OCI-LY3 (cell line): ENCODE measurements at regions not wholly inside any gene's neighbourhood (a gene's known extent, or its start where the extent isn't known, plus 50 kb on each side); places are given as distances from the start of the nearest gene placed in this dataset.

Experiments used
- H2AFZ ChIP-seq: fragments of 200-600, 300-600 bp; shearing (Covaris generic); 2 replicates; pipeline ENCODE4 v1.6.0; 2014; ENCODE audit warnings: antibody characterized with exemption, low read depth, low read length
- H3K27ac ChIP-seq: fragments of 200-600, 300-600 bp; sonication (generic); 2 replicates; pipeline ENCODE4 v1.5.1; 2014; ENCODE audit warnings: mild to moderate bottlenecking, low read length, moderate library complexity, mixed read lengths
- H3K27me3 ChIP-seq: fragments of 200-600, 300-600 bp; sonication (generic); 2 replicates; pipeline ENCODE4 v1.6.1; 2014; ENCODE audit warnings: low read depth, low read length, mixed read lengths
- H3K36me3 ChIP-seq: fragments of 200-600, 300-600 bp; sonication (generic); replicated peaks from 2 replicates; pipeline ENCODE3; 2014; ENCODE audit warnings: low read depth, low read length, mixed read lengths
- H3K4me1 ChIP-seq: fragments of 300-600, 200-600 bp; sonication (generic); 2 replicates; pipeline ENCODE4 v1.6.1; 2014; ENCODE audit warnings: low read length, mixed read lengths
- H3K4me2 ChIP-seq: fragments of 200-600, 300-600 bp; sonication (generic); 2 replicates; pipeline ENCODE4 v1.6.1; 2014; ENCODE audit warnings: low read length, mixed read lengths
- H3K4me3 ChIP-seq: fragments of 300-600, 200-600 bp; sonication (generic); 2 replicates; pipeline ENCODE4 v1.5.1; 2014; ENCODE audit warnings: antibody characterized with exemption, mild to moderate bottlenecking, low read length, moderate library complexity
- H3K79me2 ChIP-seq: fragments of 300-600, 200-600 bp; shearing (Covaris generic); 2 replicates; pipeline ENCODE4 v1.6.1; 2014; ENCODE audit warnings: mild to moderate bottlenecking, low read length, mixed read lengths
- H3K9ac ChIP-seq: fragments of 300-600, 200-600 bp; shearing (Covaris generic); 2 replicates; pipeline ENCODE4 v1.6.0; 2014; ENCODE audit warnings: mild to moderate bottlenecking, low read length, moderate library complexity
- H3K9me3 ChIP-seq: fragments of 200-600, 300-600 bp; shearing (Covaris generic); 2 replicates; pipeline ENCODE4 v1.6.1; 2014; ENCODE audit warnings: low read length, mixed read lengths; ENCODE audit not compliant: insufficient read depth
- H4K20me1 ChIP-seq: fragments of 200-600, 300-600 bp; sonication (generic); 2 replicates; pipeline ENCODE4 v1.6.1; 2016; ENCODE audit warnings: low read length, mixed read lengths; ENCODE audit not compliant: insufficient read depth
- EZH2phosphoT487 ChIP-seq: fragments of 200-600 bp; shearing (Covaris generic); IDR thresholded peaks from 2 replicates; pipeline ENCODE4 v1.6.1; 2018; ENCODE audit warnings: antibody characterized with exemption, mixed run types, low read depth
- TF ChIP-seq, protein P1 (sequence below): fragments of 200-600, 300-600 bp; sonication (generic); IDR thresholded peaks from 2 replicates; pipeline ENCODE4 v1.5.1; 2014; ENCODE audit warnings: antibody characterized with exemption, low read length, low read depth

DNA sequence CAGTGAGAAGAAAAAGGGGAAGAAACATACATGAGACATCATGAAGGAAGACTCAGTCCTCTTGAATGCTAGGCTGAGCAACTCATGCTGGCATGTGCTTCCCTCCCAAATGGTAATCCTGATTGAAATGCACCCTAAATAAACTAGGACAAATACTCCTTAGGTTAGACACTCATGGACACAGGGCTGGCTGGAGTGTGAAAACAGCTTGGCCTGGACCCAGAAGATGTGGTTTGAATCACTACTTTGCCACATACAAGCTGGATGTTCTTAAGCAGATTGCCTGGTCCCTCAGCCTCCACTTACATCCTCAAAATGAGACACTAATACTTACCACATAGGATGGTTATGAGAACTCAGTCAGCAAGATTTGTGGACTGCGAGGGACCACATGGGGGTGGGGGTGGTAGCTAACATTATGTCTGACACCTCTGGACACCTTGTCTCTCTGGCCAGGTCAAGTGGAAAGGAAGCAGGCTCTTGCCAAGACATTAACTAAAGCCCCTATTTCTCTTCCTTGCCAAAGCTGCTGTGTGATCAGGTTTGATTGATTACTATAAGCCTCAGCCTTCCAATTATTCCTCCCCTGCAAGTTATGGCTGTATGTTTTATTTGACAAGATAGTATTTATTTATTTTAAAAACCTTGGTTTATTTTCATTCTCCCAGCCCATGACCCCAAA, 138.9 kb upstream of the SLC7A14 start:
- Histone ChIP-seq H3K36me3 (no peaks in the 10 kb centered on the region), H3K4me3 (no peak overlapping the region), H3K9me3 (no peaks in the 10 kb centered on the region), H3K4me2 (no peak overlapping the region), H3K79me2 (no peaks in the 10 kb centered on the region), H3K4me1 (peaks cover 3% of the 10 kb centered on the region; the same call in 1 of the 2 replicates), H3K9ac (no peak overlapping the region), H4K20me1 (no peaks in the 10 kb centered on the region), H2AFZ (no peak overlapping the region), H3K27me3 (peaks cover 71% of the 10 kb centered on the region), H3K27ac (no peak overlapping the region)
- no peak for TF ChIP-seq EZH2phosphoT487
- TF ChIP-seq, protein P1, sequence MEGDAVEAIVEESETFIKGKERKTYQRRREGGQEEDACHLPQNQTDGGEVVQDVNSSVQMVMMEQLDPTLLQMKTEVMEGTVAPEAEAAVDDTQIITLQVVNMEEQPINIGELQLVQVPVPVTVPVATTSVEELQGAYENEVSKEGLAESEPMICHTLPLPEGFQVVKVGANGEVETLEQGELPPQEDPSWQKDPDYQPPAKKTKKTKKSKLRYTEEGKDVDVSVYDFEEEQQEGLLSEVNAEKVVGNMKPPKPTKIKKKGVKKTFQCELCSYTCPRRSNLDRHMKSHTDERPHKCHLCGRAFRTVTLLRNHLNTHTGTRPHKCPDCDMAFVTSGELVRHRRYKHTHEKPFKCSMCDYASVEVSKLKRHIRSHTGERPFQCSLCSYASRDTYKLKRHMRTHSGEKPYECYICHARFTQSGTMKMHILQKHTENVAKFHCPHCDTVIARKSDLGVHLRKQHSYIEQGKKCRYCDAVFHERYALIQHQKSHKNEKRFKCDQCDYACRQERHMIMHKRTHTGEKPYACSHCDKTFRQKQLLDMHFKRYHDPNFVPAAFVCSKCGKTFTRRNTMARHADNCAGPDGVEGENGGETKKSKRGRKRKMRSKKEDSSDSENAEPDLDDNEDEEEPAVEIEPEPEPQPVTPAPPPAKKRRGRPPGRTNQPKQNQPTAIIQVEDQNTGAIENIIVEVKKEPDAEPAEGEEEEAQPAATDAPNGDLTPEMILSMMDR, result no peak

DNA sequence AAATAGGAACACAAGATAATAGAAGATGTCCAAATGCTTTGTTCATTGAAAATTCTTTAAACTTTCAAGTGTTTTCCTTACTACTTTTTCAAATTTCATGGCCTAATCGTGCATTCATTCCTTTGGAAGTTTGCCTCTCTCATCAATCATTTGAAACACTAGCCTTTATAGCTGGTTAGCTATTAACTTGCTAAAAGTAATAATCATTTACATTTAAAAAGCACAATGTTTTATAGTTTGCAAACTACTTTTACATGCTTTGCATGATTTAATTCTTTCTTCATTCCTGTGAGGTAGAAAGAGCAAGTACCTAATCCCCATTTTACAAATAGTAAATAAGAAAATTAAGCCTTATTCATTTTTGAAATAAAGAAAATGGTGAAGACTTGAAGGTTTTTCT, 137.4 kb upstream of the SLC7A14 start:
- Histone ChIP-seq H3K9ac (no peak overlapping the region), H3K4me1 (peaks cover 3% of the 10 kb centered on the region; the same call in 1 of the 2 replicates), H3K9me3 (no peaks in the 10 kb centered on the region), H3K36me3 (no peaks in the 10 kb centered on the region), H3K4me2 (no peak overlapping the region), H3K4me3 (no peak overlapping the region), H3K27ac (no peak overlapping the region), H3K27me3 (peaks cover 65% of the 10 kb centered on the region), H4K20me1 (no peaks in the 10 kb centered on the region), H2AFZ (no peak overlapping the region), H3K79me2 (no peaks in the 10 kb centered on the region)
- no peak for TF ChIP-seq EZH2phosphoT487
- TF ChIP-seq, protein P1, result no peak

DNA sequence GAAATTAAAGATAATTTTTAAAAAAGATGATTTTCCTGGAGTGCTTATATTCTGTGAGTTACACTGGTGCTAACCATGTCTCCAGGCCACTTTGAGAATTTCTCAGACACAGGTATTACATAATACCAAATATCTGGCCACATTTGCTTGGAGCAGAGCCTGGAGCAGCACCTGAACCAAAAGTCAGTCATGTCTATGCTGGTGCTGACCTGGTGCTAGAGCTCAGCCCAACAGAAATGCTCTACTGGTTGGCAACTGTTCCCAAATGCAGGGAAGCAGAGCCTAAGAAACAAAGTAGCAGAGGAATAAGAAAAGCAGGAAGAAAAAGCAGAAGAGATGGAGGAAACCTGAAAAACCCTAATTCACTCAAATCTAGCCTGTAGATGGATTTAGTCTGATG, 135.7 kb upstream of the SLC7A14 start:
- no peak overlapping the region for H3K4me2 ChIP-seq
- H3K27me3 ChIP-seq, result peaks cover 70% of the 10 kb centered on the region
- H3K27ac ChIP-seq, result no peak overlapping the region
- no peaks in the 10 kb centered on the region for H3K36me3 ChIP-seq
- no peak overlapping the region for H3K4me3 ChIP-seq
- H3K9me3 ChIP-seq, result no peaks in the 10 kb centered on the region
- TF ChIP-seq, protein P1, result no peak
- TF ChIP-seq EZH2phosphoT487, result no peak
- peaks cover under 1% of the 10 kb centered on the region; the same call in 1 of the 2 replicates for H3K4me1 ChIP-seq
- H2AFZ ChIP-seq, result no peak overlapping the region
- no peaks in the 10 kb centered on the region for H3K79me2 ChIP-seq
- H3K9ac ChIP-seq, result no peak overlapping the region
- no peaks in the 10 kb centered on the region for H4K20me1 ChIP-seq

DNA sequence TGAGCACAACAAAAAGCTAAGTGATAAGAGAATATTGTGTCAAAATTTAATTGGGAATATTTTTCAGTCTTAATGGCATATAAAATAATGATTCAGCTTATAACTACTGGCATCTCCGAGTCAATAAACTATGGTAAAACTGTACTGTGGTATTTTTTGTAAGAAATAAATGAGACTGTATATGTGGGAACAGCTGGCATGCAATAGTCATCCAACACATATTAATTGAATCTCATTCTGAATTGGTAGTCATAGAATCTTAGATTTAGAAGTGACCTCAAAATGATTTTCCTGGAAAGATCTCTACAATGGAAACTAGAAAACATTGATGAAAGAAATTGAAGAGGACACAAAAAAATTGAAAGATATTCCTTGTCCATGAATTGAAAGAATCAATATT, 133.4 kb upstream of the SLC7A14 start:
- no peaks in the 10 kb centered on the region for H3K36me3 ChIP-seq
- H3K4me2 ChIP-seq, result no peak overlapping the region
- no peak overlapping the region for H2AFZ ChIP-seq
- H3K27ac ChIP-seq, result no peak overlapping the region
- no peaks in the 10 kb centered on the region for H4K20me1 ChIP-seq
- no peaks in the 10 kb centered on the region for H3K9me3 ChIP-seq
- H3K27me3 ChIP-seq, result peaks cover 73% of the 10 kb centered on the region
- H3K4me3 ChIP-seq, result no peak overlapping the region
- TF ChIP-seq, protein P1, result no peak
- TF ChIP-seq EZH2phosphoT487, result no peak
- no peaks in the 10 kb centered on the region for H3K4me1 ChIP-seq
- no peak overlapping the region for H3K9ac ChIP-seq
- H3K79me2 ChIP-seq, result no peaks in the 10 kb centered on the region
